GM12878 (cell line): ENCODE measurements at regions not wholly inside any gene's neighbourhood (a gene's known extent, or its start where the extent isn't known, plus 50 kb on each side); places are given as distances from the start of the nearest gene placed in this dataset.

Experiments used
- ATAC-seq: fragments of 200-7000 bp; cut with Tn5 transposase; 3 replicates; pipeline ENCODE4 v1.9.1; 2020; ENCODE audit warnings: mild to moderate bottlenecking, moderate library complexity
- BruUV-seq: library from RNA; stranded (reverse); fragments of 400-500 nt; replicated peaks from 2 replicates; lab custom pipeline; 2021; lab: Mats Ljungman, UMichigan
- CTCF ChIA-PET: fragments of 300-600 bp; sonication (Branson Sonifier 250); formaldehyde crosslinking; extraction: SDS; loops from one replicate; lab custom pipeline; 2021; ENCODE audit warnings: inconsistent platforms; lab: Yijun Ruan, JAX
- POLR2A ChIA-PET: fragments of 350-600 bp; formaldehyde crosslinking; extraction: SDS; loops from one replicate; lab custom pipeline; 2021; ENCODE audit warnings: inconsistent platforms; lab: Charles Lee
- RAD21 ChIA-PET: fragments of 300-600 bp; sonication (Branson Sonifier 250); formaldehyde crosslinking; loops from one replicate; lab custom pipeline; 2023; ENCODE audit warnings: antibody characterized with exemption; ENCODE audit not compliant: unreplicated experiment; lab: Charles Lee
- SMC1A ChIA-PET: fragments of 300-600 bp; sonication (Branson Sonifier 250); formaldehyde crosslinking; loops from one replicate; lab custom pipeline; 2023; ENCODE audit not compliant: unreplicated experiment, uncharacterized antibody; lab: Charles Lee
- DNase-seq: peaks from one replicate; pipeline ENCODE4 v3.0.0-alpha.2; 2011; ENCODE audit warnings: low read depth, low spot score
- FAIRE-seq: peaks from 3 replicates; lab custom pipeline; 2011; peaks lifted over from hg19 to GRCh38; lab: Jason Lieb, UNC
- H2AFZ ChIP-seq: 2 replicates; pipeline ENCODE4 v1.6.0; 2011; ENCODE audit warnings: low read depth, low read length, control low read depth; ENCODE audit not compliant: control insufficient read depth
- H3K27ac ChIP-seq: 2 replicates; pipeline ENCODE4 v1.5.1; 2011; ENCODE audit warnings: control low read depth; ENCODE audit not compliant: control insufficient read depth, insufficient read depth
- H3K27me3 ChIP-seq, 2 experiments: replicated peaks in 1 of 2; 2 replicates each; pipeline versions ENCODE4 v1.6.0 to v1.6.1; 2011; ENCODE audit warnings: low read length in 1 of 2; ENCODE audit not compliant: control insufficient read depth in 2 of 2, insufficient read depth in 2 of 2
- H3K36me3 ChIP-seq, 2 experiments: 2 replicates each; pipeline ENCODE4 v1.5.1; 2011; ENCODE audit warnings: low read length in 1 of 2; ENCODE audit not compliant: control insufficient read depth in 2 of 2, insufficient read depth in 2 of 2
- H3K4me1 ChIP-seq: 2 replicates; pipeline ENCODE4 v1.6.1; 2011; ENCODE audit warnings: mild to moderate bottlenecking, low read length, moderate library complexity, mixed read lengths; ENCODE audit not compliant: control insufficient read depth, insufficient read depth
- H3K4me2 ChIP-seq: 2 replicates; pipeline ENCODE4 v1.6.0; 2011; ENCODE audit warnings: control low read depth; ENCODE audit not compliant: control insufficient read depth, insufficient read depth
- H3K4me3 ChIP-seq: fragments of 200-600 bp; sonication (generic); 2 replicates; pipeline ENCODE4 v1.5.1; 2016
- H3K79me2 ChIP-seq: 2 replicates; pipeline ENCODE4 v1.6.0; 2011; ENCODE audit warnings: low read length; ENCODE audit not compliant: control insufficient read depth, insufficient read depth
- H3K9ac ChIP-seq: 2 replicates; pipeline ENCODE4 v1.8.0; 2011; ENCODE audit warnings: low read length, control low read depth, mixed read lengths; ENCODE audit not compliant: control insufficient read depth, insufficient read depth
- H3K9me3 ChIP-seq: replicated peaks from 3 replicates; pipeline ENCODE4 v1.5.1; 2011; ENCODE audit warnings: mild to moderate bottlenecking, low read length; ENCODE audit not compliant: control insufficient read depth, insufficient read depth
- H4K20me1 ChIP-seq: 2 replicates; pipeline ENCODE4 v1.6.0; 2011; ENCODE audit not compliant: control insufficient read depth, insufficient read depth
- CBFB ChIP-seq: IDR thresholded peaks from 2 replicates; pipeline ENCODE4 v1.6.1; 2016; ENCODE audit warnings: antibody characterized with exemption, low read depth
- CREM ChIP-seq: IDR thresholded peaks from 2 replicates; pipeline ENCODE4 v1.6.1; 2014; ENCODE audit warnings: antibody characterized with exemption, low read depth
- ESRRA ChIP-seq: IDR thresholded peaks from 2 replicates; pipeline ENCODE4 v1.6.1; 2012; ENCODE audit warnings: mild to moderate bottlenecking, low read length, improper control_type of control experiment
- HCFC1 ChIP-seq: fragments of 150-350 bp; IDR thresholded peaks from 2 replicates; pipeline ENCODE4 v1.6.1; 2014; ENCODE audit warnings: low read length
- MTA2 ChIP-seq: fragments of 450-650 bp; IDR thresholded peaks from 2 replicates; pipeline ENCODE4 v1.6.1; 2016; ENCODE audit warnings: low read depth, mild to moderate bottlenecking, moderate library complexity
- POLR2AphosphoS5 ChIP-seq: IDR thresholded peaks from 2 replicates; pipeline ENCODE4 v1.6.1; 2011; ENCODE audit warnings: mild to moderate bottlenecking, low read length, inconsistent platforms
- WRNIP1 ChIP-seq: IDR thresholded peaks from 2 replicates; pipeline ENCODE4 v1.6.1; 2011; ENCODE audit warnings: low read depth, low read length, improper control_type of control experiment, borderline replicate concordance
- ZBED1 ChIP-seq: IDR thresholded peaks from 2 replicates; pipeline ENCODE4 v1.6.1; 2016; ENCODE audit warnings: borderline replicate concordance
- ZNF274 ChIP-seq: IDR thresholded peaks from one replicate; pipeline ENCODE4 v1.8.0; 2011; ENCODE audit not compliant: insufficient read length, insufficient read depth
- WGBS: methylation state at CpG from one replicate; pipeline ENCODE4 v1.1.6; 2016; ENCODE audit warnings: low lambda C conversion rate; ENCODE audit not compliant: insufficient replicate concordance, insufficient coverage; ENCODE audit errors: missing lambda C conversion rate; 5-methylcytosine and 5-hydroxymethylcytosine counted together
- in situ Hi-C: fragments of 300-500 bp; cut with MboI; formaldehyde crosslinking; loops from 9 replicates; pipeline ENCODE4 v1.14.3; 2018; ENCODE audit warnings: mixed read lengths
- intact Hi-C: fragments of 100-400 bp; cut with micrococcal nuclease; formaldehyde crosslinking; loops from one replicate; pipeline ENCODE4 v1.14.2; 2022; ENCODE audit not compliant: unreplicated experiment
- TF ChIP-seq, protein P1 (sequence below): fragments of 450-650 bp; conservative IDR thresholded peaks from 2 replicates; pipeline ENCODE4 v1.6.1; 2017; ENCODE audit warnings: mild to moderate bottlenecking, moderate library complexity
- TF ChIP-seq, protein P2 (sequence below), 3 experiments: IDR thresholded peaks in 2 of 3; conservative IDR thresholded peaks in 1 of 3; 2 replicates each; pipeline ENCODE4 v1.5.1; 2011; ENCODE audit warnings: low read depth in 3 of 3, low read length in 3 of 3, mild to moderate bottlenecking in 3 of 3, control low read depth in 2 of 3, moderate library complexity in 2 of 3, inconsistent platforms in 1 of 3, mixed read lengths in 1 of 3; ENCODE audit not compliant: control insufficient read depth in 2 of 3, insufficient read depth in 1 of 3; ENCODE audit errors: extremely low read depth in 1 of 3
- TF ChIP-seq, protein P3 (sequence below): IDR thresholded peaks from 2 replicates; pipeline ENCODE4 v1.6.1; 2012; ENCODE audit warnings: mild to moderate bottlenecking, low read depth, low read length

DNA sequence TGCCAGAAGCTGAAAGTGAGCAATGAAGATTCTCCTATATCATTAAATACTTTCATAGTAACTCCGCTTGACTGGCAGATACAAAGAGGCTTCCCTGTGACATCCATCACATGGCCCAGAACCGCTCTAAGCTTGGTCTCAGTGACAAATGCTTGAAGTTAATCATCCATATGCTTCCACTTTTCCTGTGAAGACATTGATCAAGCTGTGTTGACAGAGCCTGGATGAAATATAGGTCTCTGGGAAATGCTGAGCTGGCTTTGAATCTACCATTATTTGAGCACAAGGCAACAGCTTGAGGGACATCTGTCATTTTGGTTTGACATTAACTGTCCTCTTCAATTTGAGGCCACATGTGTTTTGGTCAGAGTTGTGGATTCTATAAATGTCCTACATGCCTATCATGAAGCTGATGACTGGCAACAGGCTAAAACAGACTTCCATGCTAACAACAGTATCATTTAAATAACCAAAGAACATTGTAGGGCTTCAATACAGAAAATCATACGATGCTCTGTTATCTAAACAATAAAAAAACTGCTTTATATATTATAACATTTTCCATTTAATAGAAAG lies 402.2 kb upstream of the IRAK1BP1 start:
- CTCF ChIA-PET = interaction anchor here (1.1 kb wide), 2 partner anchors 18 to 48 kb away, joined by 3 read pairs; no protein-coding TSS in a partner anchor
- H4K20me1 ChIP-seq = no peaks in the 10 kb centered on the region
- intact Hi-C loops (no loop called here), in situ Hi-C loops (no loop called here)
- no peak overlapping the region for H3K9ac ChIP-seq
- H3K9me3 ChIP-seq = no peaks in the 10 kb centered on the region
- no TSS peak for BruUV-seq
- H3K36me3 ChIP-seq = no peaks in the 10 kb centered on the region
- 16% methylated on average over 3 of the region's 3 CpGs for WGBS
- DNase-seq (no peak), FAIRE-seq (no peak), ATAC-seq (no peak)
- POLR2A ChIA-PET = no interaction called here
- SMC1A ChIA-PET = no interaction called here
- no peaks in the 10 kb centered on the region for H3K27me3 ChIP-seq
- H3K27ac ChIP-seq = no peak overlapping the region
- H3K4me2 ChIP-seq = no peak overlapping the region
- TF ChIP-seq HCFC1 (no peak), CBFB (no peak), ZNF274 (no peak)
- TF ChIP-seq, protein P1, sequence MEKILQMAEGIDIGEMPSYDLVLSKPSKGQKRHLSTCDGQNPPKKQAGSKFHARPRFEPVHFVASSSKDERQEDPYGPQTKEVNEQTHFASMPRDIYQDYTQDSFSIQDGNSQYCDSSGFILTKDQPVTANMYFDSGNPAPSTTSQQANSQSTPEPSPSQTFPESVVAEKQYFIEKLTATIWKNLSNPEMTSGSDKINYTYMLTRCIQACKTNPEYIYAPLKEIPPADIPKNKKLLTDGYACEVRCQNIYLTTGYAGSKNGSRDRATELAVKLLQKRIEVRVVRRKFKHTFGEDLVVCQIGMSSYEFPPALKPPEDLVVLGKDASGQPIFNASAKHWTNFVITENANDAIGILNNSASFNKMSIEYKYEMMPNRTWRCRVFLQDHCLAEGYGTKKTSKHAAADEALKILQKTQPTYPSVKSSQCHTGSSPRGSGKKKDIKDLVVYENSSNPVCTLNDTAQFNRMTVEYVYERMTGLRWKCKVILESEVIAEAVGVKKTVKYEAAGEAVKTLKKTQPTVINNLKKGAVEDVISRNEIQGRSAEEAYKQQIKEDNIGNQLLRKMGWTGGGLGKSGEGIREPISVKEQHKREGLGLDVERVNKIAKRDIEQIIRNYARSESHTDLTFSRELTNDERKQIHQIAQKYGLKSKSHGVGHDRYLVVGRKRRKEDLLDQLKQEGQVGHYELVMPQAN = no peak
- H3K79me2 ChIP-seq = no peaks in the 10 kb centered on the region
- no peak overlapping the region for H3K4me3 ChIP-seq
- no peak overlapping the region for H2AFZ ChIP-seq
- no peaks in the 10 kb centered on the region for H3K4me1 ChIP-seq
- RAD21 ChIA-PET = no interaction called here

DNA sequence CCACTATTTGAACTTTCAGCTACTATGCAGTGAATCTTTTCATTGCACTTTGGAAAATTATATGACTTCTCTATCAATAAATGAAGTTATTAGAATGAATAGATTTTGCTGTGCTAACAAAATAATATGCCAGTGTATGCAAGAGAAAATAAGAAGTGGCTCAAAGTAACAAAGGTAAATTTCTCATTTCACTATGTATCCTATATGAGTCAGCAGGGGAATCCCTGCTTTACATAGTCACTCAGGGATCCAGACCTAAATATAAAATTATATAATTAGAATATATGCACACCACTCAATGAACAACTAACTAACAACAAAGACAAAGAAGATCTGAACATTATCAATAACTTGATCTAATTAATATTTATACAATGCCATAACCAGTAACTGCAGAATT lies 390.8 kb upstream of the IRAK1BP1 start:
- no peaks in the 10 kb centered on the region for H4K20me1 ChIP-seq
- H3K9me3 ChIP-seq = no peaks in the 10 kb centered on the region
- H3K36me3 ChIP-seq = no peaks in the 10 kb centered on the region
- H3K4me1 ChIP-seq = no peaks in the 10 kb centered on the region
- intact Hi-C loops (no loop called here), in situ Hi-C loops (no loop called here)
- CTCF ChIA-PET = no interaction called here
- POLR2A ChIA-PET = no interaction called here
- SMC1A ChIA-PET = interaction anchor here (0.6 kb wide), 1 partner anchor 291 kb away, joined by 3 read pairs; no protein-coding TSS in a partner anchor
- ATAC-seq (no peak), FAIRE-seq (no peak), DNase-seq (no peak)
- RAD21 ChIA-PET = no interaction called here
- H3K4me3 ChIP-seq = no peak overlapping the region
- H3K27me3 ChIP-seq = no peaks in the 10 kb centered on the region
- H3K9ac ChIP-seq = no peak overlapping the region
- no peak overlapping the region for H3K27ac ChIP-seq
- H3K79me2 ChIP-seq = no peaks in the 10 kb centered on the region
- no TSS peak for BruUV-seq
- H2AFZ ChIP-seq = no peak overlapping the region
- H3K4me2 ChIP-seq = no peak overlapping the region
- TF ChIP-seq, protein P2, sequence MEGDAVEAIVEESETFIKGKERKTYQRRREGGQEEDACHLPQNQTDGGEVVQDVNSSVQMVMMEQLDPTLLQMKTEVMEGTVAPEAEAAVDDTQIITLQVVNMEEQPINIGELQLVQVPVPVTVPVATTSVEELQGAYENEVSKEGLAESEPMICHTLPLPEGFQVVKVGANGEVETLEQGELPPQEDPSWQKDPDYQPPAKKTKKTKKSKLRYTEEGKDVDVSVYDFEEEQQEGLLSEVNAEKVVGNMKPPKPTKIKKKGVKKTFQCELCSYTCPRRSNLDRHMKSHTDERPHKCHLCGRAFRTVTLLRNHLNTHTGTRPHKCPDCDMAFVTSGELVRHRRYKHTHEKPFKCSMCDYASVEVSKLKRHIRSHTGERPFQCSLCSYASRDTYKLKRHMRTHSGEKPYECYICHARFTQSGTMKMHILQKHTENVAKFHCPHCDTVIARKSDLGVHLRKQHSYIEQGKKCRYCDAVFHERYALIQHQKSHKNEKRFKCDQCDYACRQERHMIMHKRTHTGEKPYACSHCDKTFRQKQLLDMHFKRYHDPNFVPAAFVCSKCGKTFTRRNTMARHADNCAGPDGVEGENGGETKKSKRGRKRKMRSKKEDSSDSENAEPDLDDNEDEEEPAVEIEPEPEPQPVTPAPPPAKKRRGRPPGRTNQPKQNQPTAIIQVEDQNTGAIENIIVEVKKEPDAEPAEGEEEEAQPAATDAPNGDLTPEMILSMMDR (IDR thresholded peaks at IDR 0.05 in 2 of 3, conservative IDR thresholded peaks at IDR 0.05 in 1 of 3; ENCODE audit: control insufficient read depth in 2 of 3, extremely low read depth in 1 of 3, insufficient read depth in 1 of 3, low read depth in 3 of 3, low read length in 3 of 3) = no peak
- no peak for TF ChIP-seq MTA2
- TF ChIP-seq, protein P3, sequence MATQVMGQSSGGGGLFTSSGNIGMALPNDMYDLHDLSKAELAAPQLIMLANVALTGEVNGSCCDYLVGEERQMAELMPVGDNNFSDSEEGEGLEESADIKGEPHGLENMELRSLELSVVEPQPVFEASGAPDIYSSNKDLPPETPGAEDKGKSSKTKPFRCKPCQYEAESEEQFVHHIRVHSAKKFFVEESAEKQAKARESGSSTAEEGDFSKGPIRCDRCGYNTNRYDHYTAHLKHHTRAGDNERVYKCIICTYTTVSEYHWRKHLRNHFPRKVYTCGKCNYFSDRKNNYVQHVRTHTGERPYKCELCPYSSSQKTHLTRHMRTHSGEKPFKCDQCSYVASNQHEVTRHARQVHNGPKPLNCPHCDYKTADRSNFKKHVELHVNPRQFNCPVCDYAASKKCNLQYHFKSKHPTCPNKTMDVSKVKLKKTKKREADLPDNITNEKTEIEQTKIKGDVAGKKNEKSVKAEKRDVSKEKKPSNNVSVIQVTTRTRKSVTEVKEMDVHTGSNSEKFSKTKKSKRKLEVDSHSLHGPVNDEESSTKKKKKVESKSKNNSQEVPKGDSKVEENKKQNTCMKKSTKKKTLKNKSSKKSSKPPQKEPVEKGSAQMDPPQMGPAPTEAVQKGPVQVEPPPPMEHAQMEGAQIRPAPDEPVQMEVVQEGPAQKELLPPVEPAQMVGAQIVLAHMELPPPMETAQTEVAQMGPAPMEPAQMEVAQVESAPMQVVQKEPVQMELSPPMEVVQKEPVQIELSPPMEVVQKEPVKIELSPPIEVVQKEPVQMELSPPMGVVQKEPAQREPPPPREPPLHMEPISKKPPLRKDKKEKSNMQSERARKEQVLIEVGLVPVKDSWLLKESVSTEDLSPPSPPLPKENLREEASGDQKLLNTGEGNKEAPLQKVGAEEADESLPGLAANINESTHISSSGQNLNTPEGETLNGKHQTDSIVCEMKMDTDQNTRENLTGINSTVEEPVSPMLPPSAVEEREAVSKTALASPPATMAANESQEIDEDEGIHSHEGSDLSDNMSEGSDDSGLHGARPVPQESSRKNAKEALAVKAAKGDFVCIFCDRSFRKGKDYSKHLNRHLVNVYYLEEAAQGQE = no peak
- no peak for TF ChIP-seq WRNIP1
- TF ChIP-seq CREM = no peak
- TF ChIP-seq ESRRA = no peak
- no peak for TF ChIP-seq ZBED1
- no peak for TF ChIP-seq POLR2AphosphoS5
